T-helper 1 cell treated with Interleukin-12 subunit alpha and Interleukin-12 subunit beta and Interleukin-4 antibody, amounts not matched to agents 30 ng/mL and 1 ng/mL, for 36 hours (primary cell): ENCODE measurements at regions not wholly inside any gene's neighbourhood (a gene's known extent, or its start where the extent isn't known, plus 50 kb on each side); places are given as distances from the start of the nearest gene placed in this dataset.

ENCODE experiments used
- intact Hi-C: fragments of 100-400 bp; cut with micrococcal nuclease; formaldehyde crosslinking; loops from one replicate; pipeline ENCODE4 v1.15.1; 2024

DNA sequence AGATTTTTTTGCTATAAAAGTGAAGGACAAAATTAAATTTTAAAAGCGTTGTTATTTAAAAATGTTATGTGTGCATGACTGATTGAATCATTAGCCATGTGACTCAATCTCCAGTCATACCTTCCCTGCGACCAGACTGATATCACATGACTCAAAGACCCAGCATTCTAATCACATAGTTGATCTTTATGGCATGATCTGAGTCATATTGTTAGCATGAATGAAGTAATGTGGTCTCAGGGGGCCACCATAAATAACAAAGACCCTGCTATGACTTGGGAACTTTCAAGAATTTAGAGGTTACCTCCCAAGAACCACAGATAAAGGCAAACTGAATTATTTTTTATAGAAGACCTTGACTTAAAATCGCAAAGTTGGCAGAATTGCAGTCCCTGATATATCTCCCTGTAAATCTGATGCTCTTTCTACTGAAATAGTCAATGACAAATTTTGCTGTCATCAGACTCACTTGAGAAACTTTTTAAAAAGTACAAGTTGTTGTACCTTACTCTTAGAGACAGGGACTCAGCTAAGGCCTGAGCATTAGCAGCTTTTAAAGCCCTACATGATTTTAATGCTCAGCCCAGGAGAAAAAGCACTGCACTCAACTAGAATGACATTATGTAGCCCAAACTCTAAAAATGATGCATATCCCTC, 717.3 kb downstream of the XPNPEP1 start:
- intact Hi-C loops, result no loop called here

DNA sequence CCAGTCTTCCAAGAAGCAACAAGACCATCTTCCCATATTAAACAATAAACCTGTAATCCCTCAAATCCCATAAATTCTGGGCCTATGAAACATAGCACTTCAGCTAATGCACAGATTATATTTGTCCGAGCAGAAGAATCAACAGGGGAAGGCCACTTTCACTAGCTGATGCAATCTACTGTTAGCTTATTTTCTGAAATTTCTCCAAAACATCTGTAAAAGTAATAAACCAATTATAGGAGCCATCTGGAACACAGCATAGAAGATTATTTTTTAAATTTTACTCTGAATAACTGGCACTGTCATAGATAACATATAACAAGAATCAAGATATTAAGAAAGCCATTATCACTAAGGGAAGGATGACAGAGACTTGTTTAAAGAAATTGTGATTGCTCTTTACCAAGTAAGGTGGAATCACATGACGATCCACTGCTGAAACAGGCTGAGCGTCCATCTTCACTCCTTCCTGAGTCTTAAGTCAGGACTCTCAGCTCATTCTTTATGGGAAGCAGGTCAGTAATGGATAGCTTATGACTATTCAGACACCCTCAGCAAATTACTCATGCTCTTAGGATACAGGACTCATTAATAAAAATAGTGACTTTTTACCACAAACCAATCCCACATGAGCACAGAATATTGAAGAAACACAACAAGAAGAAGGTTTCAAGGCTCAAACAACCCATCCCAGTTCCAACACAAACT, 719.5 kb downstream of the XPNPEP1 start:
- intact Hi-C loops, result no loop called here

DNA sequence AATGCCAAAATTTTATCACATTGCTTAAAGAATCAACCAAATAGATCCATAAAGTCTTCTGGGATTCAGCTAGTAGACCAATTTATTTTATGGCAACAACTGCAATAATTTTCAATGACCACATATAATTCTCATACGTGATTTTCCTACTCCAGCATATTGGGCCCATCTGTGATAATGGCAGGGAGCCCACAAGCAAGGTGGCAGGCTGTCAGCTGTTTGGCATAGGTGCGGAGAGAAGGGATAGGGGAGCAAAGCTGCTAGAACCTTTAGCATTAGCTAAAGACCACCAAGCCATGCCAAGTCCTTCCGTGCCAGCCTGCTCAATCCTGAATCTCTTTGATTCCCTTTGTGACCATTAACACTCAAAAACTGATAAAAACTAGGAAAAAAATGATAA, 721.2 kb downstream of the XPNPEP1 start:
- intact Hi-C loops, result no loop called here

DNA sequence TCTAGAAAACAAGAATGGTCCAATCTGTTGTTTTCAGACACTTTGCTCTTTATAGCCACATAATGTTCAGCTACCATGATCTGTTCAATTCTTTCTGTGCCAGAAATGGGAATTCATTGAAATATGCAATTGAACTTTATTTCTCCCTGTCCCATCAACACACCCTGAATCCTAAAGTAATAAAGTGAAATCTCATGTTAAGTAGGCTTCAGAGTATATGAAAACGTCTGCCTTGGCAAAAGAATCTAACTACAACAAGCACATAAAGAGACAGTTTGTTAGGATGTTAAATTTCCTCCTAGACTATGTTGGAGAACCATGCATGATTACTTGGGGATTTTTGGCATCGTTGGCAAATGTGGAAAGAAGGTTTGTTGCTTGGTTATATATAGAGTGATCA, 722.7 kb downstream of the XPNPEP1 start:
- intact Hi-C loops, result no loop called here

DNA sequence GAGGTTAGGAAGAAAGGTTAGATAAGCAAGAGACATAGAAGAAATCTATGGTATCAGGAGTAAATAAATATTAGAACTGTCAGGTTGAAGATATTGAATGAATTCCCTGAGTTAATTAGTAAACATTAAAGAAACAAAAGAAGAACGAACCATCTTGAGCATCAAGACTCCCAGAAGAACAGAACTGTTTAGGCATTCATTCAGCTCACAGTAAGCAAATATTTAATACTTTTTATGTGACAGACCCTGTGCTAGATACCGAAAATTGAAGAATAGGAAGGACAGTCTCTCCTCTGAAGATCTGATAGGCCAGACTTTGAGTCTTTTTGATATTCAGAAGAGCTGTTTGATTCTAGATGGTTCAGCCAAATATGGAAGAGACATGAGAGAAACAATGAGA, 731.5 kb downstream of the XPNPEP1 start:
- intact Hi-C loops, result no loop called here

DNA sequence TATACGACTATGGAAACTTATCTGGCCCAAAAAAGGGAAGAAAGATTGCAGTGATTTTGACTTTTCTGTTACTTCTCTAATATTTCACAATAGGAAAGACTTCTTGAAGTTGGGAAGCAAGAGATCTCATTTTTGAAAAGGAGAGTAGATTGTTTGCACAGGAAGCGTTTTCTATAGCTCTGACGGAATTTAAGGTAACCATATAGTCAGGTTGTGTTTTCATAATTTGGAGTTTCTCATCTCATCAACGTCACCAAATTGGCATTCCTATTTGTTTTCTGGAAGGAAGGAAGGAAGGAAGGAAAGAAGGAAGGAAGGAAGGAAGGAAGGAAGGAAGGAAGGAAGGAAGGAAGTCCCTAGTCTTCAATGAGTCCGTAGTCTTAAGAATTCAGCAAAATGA, 732.0 kb downstream of the XPNPEP1 start:
- intact Hi-C loops, result no loop called here

DNA sequence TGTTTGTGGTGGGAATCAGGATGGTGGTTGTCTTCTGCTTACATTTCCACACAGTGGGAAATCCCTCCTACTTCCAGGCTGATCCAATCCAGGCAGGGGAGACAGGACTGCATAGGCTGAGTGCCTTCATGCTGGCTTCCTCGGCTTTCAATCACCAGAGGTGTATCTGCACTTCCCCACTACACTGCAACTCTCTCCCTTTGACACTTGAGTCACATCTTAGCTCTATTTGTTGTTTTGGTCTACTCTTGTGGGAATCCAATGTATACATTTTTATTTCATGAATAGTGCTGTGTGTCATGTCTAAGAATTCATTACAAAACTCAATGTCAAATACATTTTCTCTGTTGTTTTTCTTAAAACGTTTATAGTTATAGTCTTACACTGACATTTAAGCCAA, 735.6 kb downstream of the XPNPEP1 start:
- intact Hi-C loops, result no loop called here

DNA sequence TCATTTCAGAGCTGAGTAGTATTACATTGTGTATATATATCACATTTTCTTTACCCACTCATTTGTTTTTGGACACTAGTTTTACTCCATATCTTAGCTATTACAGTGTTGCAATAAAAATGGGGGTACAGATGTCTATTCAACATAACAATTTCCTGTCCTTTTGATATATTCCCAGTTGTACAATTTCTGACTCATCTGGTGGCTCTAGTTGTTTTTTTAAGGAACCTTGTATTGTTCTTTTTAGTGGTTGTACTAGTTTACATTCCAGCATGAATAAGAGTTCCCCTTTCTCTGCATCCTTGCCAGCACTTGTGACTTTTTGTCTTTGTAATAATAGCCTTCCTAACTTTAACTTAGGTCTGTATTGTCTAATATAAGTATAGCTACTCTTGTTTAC, 739.9 kb downstream of the XPNPEP1 start:
- intact Hi-C loops, result no loop called here

DNA sequence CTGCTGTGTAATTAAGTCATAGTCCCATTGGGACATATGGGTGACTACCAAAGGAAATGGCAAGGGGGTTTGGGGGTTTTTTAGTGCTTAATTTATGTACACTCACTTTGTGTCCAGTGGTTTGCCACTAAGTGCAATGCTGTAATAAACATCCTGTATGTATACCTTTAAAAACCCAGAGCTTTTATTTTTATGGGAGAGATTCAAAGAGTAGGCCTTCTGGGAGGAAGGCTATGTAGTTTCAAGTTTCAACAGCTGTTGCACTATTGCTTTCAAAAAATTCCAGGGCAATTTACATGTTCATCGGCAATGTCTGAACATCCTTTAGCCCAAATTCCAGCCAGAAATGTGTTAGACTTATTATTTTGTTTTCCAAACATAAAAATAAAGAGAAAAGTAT, 744.7 kb downstream of the XPNPEP1 start:
- intact Hi-C loops, result no loop called here

DNA sequence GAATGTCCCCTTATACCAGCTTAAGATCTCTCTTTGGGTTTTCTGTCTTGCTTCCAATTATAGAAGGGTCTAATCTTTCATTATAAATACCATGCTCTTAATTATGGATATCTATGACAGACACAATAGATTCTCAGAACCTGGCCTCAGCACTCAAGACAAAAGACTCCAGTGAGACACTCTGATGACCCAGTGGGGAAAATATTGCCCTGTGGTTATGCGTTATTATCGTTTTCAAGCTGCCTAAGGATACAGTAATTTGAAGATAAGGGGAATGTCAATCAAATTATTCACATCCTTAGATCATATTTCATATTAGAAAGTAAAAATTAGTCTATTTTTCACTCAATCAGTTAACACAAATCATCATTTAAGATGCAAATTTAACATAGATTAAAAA, 748.8 kb downstream of the XPNPEP1 start:
- intact Hi-C loops, result no loop called here

DNA sequence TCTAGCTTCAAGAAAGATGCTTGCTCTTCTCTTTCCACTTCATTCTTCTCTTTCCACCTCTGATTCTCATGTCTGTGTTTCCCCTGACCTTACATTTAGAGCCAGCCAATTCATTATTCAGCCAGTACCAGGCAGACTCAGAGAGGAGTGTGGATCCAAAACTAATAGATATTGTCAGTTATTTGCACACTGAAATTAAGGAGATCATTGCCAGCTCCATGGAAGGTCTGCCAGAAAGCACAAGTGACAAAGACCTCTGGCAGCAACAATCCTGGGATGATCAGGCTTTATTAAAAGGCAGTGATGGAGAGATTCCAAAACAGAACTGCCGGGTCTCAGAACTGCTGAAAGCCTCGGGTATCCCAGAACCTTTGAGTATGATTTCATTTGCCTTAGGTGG, 749.4 kb downstream of the XPNPEP1 start:
- intact Hi-C loops, result no loop called here

DNA sequence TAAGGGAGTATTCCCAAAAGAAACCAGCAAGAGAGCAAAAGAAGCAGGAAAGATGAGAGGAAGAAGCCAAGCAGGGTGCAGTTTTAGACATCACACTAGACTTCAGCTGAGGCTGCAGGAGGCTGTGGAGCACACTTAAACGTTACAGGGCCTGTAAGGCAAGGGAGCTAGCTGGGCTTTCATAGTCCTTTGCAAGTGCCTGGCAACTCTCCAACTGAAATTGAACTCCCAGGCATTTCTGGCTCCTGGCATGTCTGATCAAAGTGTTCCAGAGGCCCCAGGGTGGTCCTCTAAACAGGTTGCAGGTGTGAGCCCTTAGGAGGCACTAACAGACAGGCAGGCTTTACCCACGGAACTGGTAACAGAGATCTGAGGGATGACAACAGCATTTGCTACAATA, 750.2 kb downstream of the XPNPEP1 start:
- intact Hi-C loops, result no loop called here

DNA sequence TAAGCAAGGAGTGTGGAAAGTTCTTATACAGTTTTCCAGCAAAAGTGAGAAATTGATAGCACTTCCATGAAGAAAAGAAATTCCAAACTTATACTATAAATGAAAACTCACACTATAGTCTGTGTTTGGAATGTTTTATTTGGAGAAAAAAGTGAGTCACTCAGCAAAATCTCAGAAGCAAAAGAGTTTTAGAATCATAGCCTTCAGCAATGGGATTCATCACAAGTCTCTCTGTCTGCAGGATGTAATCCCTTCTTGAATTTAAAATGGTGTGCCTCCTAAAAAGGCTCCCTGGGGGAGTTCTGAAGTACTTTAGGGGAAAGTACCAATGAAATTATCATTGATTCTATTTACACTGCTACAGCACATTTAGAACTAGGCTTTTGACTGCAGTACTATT, 756.4 kb downstream of the XPNPEP1 start:
- intact Hi-C loops, result no loop called here

DNA sequence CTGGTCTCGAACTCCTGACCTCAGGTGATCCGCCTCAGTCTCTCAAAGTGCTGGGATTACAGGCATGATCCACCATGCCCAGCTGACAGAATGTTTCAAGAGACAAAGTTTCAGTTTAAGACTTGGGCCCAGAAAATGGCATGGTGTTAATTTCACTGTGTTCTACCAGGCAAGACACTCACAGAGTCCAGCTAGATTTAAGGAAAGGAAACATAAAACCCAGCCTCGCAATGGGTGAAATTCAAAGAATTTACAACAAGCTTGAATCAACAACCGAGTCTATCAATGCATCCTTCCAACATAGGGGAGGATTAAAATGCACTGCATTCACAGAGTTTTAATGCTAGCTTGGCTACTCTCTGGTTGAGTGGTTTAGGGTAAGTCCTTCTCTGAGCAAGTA, 764.0 kb downstream of the XPNPEP1 start:
- intact Hi-C loops, result no loop called here

DNA sequence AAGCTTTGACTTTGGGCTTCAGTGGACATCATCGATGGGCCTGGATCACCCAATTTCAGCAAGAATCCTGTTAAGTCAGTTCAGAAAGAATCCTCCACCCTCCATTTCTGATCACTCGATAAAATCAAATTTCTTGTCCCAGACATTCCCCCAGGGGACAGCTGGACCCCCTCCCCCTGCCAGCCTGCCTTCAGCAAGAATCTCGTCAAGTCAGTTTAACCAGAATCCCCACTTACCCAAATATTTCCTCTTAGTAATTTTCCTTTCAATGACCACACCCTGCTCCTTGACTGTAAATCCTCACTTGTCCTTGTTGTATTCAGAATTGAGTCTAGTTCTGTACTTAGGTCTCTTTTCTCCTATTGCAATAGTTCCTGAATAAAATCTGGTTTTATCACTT, 766.9 kb downstream of the XPNPEP1 start:
- intact Hi-C loops, result no loop called here

DNA sequence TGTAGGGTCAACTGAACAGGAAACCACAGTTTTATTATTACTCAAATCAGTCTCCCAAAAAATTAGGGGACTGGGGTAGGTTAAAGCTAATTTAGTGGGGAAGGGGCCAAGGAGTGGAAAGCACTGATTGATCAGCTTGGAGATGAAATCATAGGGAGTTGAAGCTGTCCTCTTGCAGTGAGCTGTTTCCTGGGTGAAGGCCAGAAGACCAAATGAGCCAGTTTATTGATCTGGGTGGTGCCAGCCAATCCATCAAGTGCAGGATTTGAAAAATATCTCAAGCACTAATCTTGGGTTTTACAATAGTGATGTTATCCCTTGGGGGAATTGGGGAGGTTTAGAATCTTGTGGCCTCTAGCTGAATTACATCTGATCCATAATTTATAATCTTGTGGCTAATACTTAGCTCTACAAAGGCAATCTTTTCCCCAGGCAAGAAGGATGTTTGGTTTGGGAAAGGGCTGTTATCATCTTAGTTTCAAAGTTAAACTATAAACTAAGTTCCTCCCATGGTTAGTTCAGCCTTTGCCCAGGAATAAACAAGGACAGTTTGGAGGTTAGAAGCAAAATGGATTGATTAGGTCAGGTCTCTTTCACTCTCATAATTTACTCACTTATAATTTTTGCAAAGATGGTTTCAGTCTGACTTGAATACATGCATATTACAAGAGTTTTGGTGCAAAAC, 773.5 kb downstream of the XPNPEP1 start:
- intact Hi-C loops, result no loop called here

DNA sequence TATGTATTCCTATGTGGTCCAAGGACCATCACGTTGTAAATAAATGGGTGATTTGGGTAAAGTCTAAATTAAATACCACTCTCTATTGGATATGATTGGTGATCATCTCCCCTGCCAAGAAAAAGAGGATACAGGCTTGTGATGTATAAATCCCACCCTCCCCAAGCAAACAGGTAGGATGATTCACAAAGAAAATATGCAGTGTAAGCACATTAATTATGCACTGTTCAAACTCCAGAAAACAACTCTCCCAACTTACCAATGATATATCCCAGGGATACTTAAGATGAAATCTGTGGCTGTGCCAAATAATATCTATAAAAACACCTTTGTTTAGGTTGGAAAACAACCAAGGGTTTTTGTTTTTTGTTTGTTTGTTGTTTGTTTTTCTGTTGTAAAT, 795.9 kb downstream of the XPNPEP1 start:
- intact Hi-C loops, result no loop called here

DNA sequence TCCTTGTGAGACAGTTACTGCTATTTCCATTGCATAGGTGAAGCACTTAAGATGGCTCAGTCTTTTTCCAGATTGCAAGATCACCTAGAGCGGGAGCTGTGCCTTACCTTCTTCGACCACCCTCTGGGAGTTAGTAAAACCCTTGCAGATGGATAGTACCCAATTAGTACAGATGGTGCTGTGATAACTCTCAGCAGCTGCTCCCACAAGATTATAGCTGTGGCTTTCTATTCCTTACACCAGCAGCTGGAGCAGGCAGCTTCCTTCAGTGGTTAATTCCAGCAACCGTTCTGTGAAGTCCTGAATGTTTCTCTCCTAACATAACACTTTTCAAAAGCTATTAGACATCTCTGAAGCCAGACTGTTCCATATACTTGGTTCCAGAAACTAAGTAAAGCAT, 796.8 kb downstream of the XPNPEP1 start:
- intact Hi-C loops, result no loop called here

DNA sequence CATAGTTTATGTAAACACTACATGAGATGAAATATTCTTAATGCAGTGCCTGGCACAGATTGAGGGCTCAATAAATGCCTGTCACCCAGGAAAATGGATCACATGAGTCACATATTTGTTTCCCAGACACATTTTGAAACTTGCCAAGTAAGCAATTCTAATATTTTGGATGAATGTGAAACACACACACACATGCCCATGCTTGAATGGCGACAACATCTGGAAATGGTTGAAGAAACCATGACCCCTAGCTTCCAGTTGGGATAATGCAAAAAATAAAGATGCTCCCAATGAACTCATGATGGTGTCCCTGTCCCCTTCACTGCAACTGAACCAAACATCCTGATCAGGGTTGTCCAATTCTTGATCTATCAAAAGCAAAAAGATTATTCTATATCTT, 797.3 kb downstream of the XPNPEP1 start:
- intact Hi-C loops, result no loop called here

DNA sequence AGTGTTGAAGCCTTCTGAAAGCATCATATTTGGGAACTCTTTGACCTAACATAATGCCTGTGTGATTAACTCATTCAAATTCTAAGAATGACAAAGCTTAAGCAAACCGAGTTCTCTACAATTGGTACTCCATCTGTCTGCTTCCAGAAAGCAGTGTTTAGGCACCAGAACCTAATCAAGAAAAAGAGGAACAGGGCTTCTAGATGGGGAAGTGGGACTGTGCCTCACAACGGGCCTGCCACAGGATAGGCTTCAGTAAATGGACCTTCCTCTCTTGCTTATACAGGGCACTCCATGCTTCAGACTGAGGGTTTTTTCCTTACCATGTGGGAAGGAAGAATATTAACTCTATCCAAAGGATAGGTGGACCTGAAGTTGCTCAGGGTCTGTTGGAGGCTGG, 808.1 kb downstream of the XPNPEP1 start:
- intact Hi-C loops, result no loop called here

DNA sequence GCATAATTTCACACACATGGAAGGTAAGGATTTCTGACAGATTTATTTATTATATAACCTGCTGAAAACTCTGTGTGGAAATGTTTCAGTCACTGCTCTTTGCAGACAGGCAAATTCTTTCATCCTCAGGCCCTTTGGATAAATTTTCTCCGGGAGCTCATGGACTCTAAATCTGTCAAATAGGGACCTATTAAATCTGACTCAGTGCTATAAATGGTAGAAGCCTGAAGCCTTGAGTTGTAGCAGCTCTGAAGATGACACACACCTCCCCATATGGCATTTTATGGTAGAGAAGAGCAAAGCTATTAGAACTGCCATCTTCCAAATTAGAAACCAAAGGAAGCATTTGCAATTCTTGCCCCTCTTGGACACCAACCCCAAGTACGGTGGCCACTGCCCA, 808.7 kb downstream of the XPNPEP1 start:
- intact Hi-C loops, result no loop called here

DNA sequence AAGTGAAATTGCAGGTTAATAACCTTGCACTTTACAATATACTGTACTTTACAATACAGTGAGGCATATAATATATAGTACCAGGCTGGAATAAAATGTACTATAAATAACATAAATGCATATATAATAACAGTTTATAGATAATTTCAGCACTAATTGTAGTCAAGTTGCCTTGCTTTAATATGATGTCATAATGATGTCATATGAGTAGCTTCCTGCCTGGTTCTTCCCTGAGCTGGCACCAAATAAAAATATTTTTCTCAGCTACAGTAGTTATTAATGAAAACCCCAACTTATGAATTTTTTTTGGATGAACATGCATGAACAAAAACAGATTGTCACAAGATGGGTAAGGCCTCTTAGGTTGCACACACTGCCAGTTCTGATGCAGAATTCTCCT, 816.7 kb downstream of the XPNPEP1 start:
- intact Hi-C loops, result no loop called here

DNA sequence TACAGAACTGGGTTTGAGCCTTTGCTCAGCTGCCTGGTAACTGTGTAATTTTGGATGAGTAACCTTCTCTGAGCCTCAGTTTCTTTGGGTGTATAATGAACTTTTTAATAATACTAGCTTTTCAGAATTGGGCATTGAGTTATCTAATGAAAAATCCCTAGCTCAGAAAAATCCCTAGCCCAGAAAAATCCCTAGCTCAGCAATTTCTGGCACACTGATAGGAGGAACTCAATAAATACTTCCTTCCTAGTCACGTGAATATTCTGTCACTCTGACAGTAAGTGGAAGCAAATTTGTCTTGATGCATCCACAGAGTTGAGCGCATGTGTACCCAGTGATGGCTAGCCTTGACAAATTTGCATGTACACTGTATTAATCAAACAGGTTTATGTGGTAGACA, 817.6 kb downstream of the XPNPEP1 start:
- intact Hi-C loops, result no loop called here
